Muscle layer of colon (tissue), 2 donors: ENCODE measurements at regions not wholly inside any gene's neighbourhood (a gene's known extent, or its start where the extent isn't known, plus 50 kb on each side); places are given as distances from the start of the nearest gene placed in this dataset.
A peak's percentile ranks its signal among the peaks of the same experiment; 100 is the strongest.

Experiments
- H3K27ac ChIP-seq: one replicate; pipeline ENCODE4 v1.7.0; 2013; ENCODE audit warnings: low read depth, mild to moderate bottlenecking, low read length, moderate library complexity
- H3K27me3 ChIP-seq, 2 donors: one replicate each; pipeline ENCODE4 v1.7.0; 2013; ENCODE audit warnings: low read length in 2 of 2, mild to moderate bottlenecking in 2 of 2; ENCODE audit not compliant: insufficient read depth in 2 of 2, control insufficient read depth in 1 of 2
- H3K36me3 ChIP-seq: one replicate; pipeline ENCODE4 v1.7.0; 2013; ENCODE audit warnings: mild to moderate bottlenecking, low read length; ENCODE audit not compliant: insufficient read depth
- H3K4me1 ChIP-seq: one replicate; pipeline ENCODE4 v1.7.0; 2013; ENCODE audit warnings: mild to moderate bottlenecking, low read length; ENCODE audit not compliant: insufficient read depth
- H3K4me3 ChIP-seq, 2 donors: one replicate each; pipeline ENCODE4 v1.7.0; 2013; ENCODE audit warnings: low read length in 2 of 2, low read depth in 1 of 2, mild to moderate bottlenecking in 1 of 2, moderate library complexity in 1 of 2
- H3K9ac ChIP-seq: one replicate; pipeline ENCODE4 v1.7.0; 2013; ENCODE audit warnings: low read length
- H3K9me3 ChIP-seq: one replicate; pipeline ENCODE4 v1.7.0; 2013; ENCODE audit warnings: mild to moderate bottlenecking, low read length
- donor health status: abdominal sarcoma.
- donor health status: Adenocarcinoma of cecum.

- H3K36me3 ChIP-seq, result no peaks in the 10 kb centered on the region
- H3K27me3 ChIP-seq, result no peaks in the 10 kb centered on the region
- H3K9me3 ChIP-seq, result no peaks in the 10 kb centered on the region
- H3K4me1 ChIP-seq, result no peaks in the 10 kb centered on the region
- no peak overlapping the region for H3K4me3 ChIP-seq
- H3K27ac ChIP-seq, result no peak overlapping the region
- no peak overlapping the region for H3K9ac ChIP-seq
Observed at GRCh38 chr6:97654674-97655073, 371.7 kb upstream of the MMS22L start.

GRCh38 chr6:97656236-97656635, 373.2 kb upstream of the MMS22L start:
- H3K27me3 ChIP-seq, result no peaks in the 10 kb centered on the region
- no peaks in the 10 kb centered on the region for H3K9me3 ChIP-seq
- H3K36me3 ChIP-seq, result no peaks in the 10 kb centered on the region
- H3K4me3 ChIP-seq, result no peak overlapping the region
- H3K27ac ChIP-seq, result no peak overlapping the region
- no peaks in the 10 kb centered on the region for H3K4me1 ChIP-seq
- no peak overlapping the region for H3K9ac ChIP-seq

DNA sequence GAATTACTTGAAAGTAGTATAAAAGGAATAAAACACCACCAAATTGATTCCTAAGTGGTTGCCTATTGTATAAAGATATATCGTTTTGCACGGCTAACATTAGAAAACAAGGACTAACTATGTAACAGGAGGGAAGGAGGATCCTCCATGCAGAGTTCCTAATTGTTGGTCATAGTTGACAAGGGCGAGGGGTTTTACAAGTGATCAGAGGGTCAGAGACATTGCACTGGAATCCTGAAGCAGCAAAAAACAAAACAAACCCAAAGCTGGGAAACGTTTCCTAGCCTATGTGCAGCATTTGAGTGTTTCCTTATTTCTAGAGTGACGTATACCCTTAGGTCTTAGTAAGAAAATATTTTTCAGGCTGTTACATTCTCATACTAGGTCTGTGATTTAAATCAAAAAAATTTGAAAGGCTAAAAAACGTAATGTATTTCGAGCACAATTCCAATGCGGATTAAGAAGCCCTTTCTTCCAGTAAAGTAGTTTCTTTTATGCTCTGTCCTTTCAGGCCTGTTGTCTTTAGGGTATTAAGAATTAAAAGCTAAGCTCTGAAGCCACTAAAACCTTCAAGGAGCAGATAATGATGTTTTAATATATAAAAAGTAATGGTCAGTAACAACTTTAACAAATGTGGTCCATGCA, 373.8 kb upstream of the MMS22L start:
- H3K9me3 ChIP-seq, result no peaks in the 10 kb centered on the region
- H3K4me3 ChIP-seq, result no peak overlapping the region
- H3K27ac ChIP-seq, result no peak overlapping the region
- no peaks in the 10 kb centered on the region for H3K36me3 ChIP-seq
- no peaks in the 10 kb centered on the region for H3K4me1 ChIP-seq
- H3K27me3 ChIP-seq, result no peaks in the 10 kb centered on the region
- no peak overlapping the region for H3K9ac ChIP-seq

DNA sequence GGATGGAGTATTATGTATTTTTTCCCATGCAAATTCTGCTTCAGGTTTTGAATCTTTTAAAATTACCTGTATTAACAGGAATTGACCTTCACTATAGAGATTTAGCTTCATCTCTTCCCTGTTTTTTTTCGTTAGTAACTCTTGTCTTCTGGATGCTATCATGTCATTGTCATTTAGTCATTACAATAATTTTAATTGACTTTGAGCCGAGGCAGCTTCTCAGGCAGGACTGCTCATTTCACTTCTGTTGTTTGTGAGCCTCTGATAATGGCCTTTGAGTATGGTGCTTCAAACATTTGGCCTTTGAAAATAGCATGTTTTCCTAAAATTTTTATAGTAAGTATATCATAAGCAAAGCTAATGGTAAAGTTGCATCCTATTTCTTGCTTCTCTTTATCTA, 375.1 kb upstream of the MMS22L start:
- Histone ChIP-seq H3K4me3 (no peak overlapping the region), H3K27ac (no peak overlapping the region), H3K4me1 (no peaks in the 10 kb centered on the region), H3K36me3 (no peaks in the 10 kb centered on the region), H3K9ac (no peak overlapping the region), H3K9me3 (no peaks in the 10 kb centered on the region), H3K27me3 (no peaks in the 10 kb centered on the region)

GRCh38 chr6:97663252-97663651, 380.2 kb upstream of the MMS22L start:
- no peak overlapping the region for H3K9ac ChIP-seq
- H3K4me1 ChIP-seq, result no peaks in the 10 kb centered on the region
- no peak overlapping the region for H3K4me3 ChIP-seq
- H3K9me3 ChIP-seq, result no peaks in the 10 kb centered on the region
- H3K36me3 ChIP-seq, result no peaks in the 10 kb centered on the region
- H3K27ac ChIP-seq, result no peak overlapping the region
- H3K27me3 ChIP-seq, result no peaks in the 10 kb centered on the region

DNA sequence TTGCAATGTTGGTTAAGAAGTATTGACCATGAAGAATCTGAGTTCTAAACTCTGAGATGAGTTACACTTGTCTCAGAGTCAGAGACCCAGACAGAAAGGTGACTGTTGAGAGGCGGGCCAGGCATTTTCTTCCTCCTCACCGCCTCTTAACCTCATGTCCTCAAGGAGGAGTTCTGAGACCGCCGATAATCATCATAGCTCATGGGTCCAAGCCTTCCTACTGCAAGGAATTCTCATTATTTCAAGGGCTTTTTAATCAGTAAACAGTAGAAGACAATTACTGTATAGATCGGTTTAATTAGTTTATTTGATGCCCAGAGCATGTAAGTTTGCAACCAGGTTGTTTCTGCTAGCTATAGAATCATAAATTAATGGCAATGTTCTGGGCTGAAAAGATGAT, 382.4 kb upstream of the MMS22L start:
- no peaks in the 10 kb centered on the region for H3K4me1 ChIP-seq
- no peak overlapping the region for H3K4me3 ChIP-seq
- H3K27ac ChIP-seq, result no peak overlapping the region
- H3K9me3 ChIP-seq, result no peaks in the 10 kb centered on the region
- H3K9ac ChIP-seq, result no peak overlapping the region
- H3K36me3 ChIP-seq, result no peaks in the 10 kb centered on the region
- no peaks in the 10 kb centered on the region for H3K27me3 ChIP-seq

- no peak overlapping the region for H3K4me3 ChIP-seq
Observed at GRCh38 chr6:97666889-97667288, 383.9 kb upstream of the MMS22L start.

DNA sequence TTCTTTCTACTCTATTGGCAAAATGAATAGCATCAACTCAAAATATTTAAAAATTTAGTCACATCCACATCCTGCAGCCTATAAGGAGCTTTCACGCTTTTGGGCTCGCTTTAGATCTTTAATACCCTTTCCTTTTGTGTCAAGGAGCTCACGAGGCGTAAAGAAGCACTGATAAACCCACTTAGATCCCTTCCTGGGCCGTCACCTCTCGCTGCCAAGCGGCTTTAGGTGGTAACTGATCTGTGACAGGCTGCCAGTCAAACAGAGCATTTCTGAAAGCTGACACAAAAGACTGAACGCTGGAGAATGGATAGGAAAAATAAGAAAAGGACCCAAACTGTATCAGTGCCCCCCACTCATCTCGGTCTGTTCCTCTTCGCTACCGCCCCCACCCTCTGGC, 385.7 kb upstream of the MMS22L start:
- H3K4me3 ChIP-seq, result no peak overlapping the region
- H3K9me3 ChIP-seq, result no peaks in the 10 kb centered on the region
- no peaks in the 10 kb centered on the region for H3K36me3 ChIP-seq
- no peak overlapping the region for H3K9ac ChIP-seq
- no peaks in the 10 kb centered on the region for H3K4me1 ChIP-seq
- H3K27me3 ChIP-seq, result no peaks in the 10 kb centered on the region
- no peak overlapping the region for H3K27ac ChIP-seq

More at GRCh38 chr6:97666889-97667288, 383.9 kb upstream of the MMS22L start:
- H3K27ac ChIP-seq, result no peak overlapping the region
- no peaks in the 10 kb centered on the region for H3K9me3 ChIP-seq
- no peaks in the 10 kb centered on the region for H3K27me3 ChIP-seq
- H3K9ac ChIP-seq, result no peak overlapping the region
- H3K4me1 ChIP-seq, result no peaks in the 10 kb centered on the region
- no peaks in the 10 kb centered on the region for H3K36me3 ChIP-seq

DNA sequence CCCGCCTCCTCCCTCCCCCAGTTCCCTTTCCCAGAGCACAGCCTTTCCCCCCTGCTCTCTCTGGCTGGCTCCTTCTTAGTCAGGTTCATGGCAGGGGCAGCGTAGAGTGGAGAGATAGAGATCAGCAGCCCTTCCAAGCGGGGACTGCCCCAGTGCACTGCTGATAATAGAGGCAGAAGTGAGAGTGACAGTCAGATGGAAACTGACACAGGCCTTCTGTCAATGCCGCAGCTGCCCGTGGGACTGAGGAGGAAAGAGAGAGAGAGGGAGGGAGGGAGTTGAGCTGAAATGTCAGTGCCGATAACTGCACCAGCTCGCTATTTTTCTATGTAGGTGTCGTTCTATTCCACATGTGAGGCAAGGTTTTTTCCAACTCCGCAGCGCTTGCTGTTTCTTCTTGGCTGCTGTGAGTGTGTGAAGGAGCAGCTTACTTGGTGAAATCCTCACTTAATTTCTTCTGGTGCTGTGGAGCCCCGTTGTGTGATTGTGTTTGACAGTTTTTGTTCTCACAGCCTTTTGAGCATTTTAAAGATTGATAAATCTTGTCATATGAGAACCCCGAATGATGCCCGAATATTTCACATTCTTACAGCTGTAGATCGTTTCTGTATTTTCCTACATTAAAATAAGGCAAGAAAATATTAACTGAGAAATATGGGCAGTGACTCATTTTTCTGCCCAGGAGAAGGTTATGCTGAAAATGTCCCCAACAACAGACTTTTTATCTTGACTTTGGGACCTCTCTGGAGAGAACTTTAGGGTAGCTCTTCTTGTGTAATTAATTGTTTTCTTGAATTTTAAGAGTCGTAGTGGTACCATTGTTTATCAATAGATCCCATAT, 386.4 kb upstream of the MMS22L start:
- H3K36me3 ChIP-seq, result no peaks in the 10 kb centered on the region
- no peak overlapping the region for H3K9ac ChIP-seq
- H3K4me3 ChIP-seq, result peak overlapping the region in 1 of 2 donors; percentile 39
- H3K4me1 ChIP-seq, result no peaks in the 10 kb centered on the region
- H3K27ac ChIP-seq, result no peak overlapping the region
- H3K27me3 ChIP-seq, result no peaks in the 10 kb centered on the region
- H3K9me3 ChIP-seq, result no peaks in the 10 kb centered on the region

DNA sequence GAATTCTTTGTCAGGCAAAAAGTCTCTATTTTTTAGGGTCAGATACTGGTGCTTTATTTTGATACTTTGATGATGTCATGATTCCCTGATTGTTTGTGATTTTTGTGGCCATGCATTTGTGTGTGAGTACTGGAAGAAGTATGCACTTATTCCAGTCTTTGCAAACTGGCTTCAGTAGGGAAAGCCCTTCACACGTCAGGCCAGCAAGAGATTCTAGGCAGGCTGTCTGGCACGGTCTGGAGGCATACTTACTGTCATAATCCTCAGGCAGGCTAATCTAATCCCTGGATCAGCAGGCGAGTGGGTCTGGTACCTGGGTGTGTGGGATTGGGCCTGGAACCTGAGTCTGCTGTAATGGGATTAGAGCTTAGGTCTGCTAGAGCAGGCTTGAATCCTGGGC, 391.8 kb upstream of the MMS22L start:
- Histone ChIP-seq H3K27me3 (no peaks in the 10 kb centered on the region), H3K4me1 (no peaks in the 10 kb centered on the region), H3K36me3 (no peaks in the 10 kb centered on the region), H3K4me3 (no peak overlapping the region), H3K9ac (no peak overlapping the region), H3K9me3 (no peaks in the 10 kb centered on the region), H3K27ac (no peak overlapping the region)

DNA sequence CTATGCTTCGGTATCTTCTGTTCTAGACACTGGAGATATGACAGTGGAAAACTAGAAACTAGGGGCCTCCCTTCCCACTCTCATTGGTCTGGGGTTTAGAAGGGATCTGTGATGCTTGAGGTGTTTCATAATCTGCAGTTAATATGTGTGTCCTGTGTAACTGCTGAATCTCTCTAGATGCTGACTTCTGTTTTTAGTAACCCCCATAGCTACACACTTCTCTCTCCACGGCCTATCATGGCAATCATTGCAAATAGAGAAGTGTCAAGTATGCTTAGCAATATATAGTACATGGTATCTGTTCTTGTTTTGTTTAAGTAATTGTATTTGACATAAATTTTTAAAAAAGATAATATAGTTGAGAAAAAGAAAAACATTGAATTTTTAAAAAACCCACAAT, 394.6 kb upstream of the MMS22L start:
- Histone ChIP-seq H3K36me3 (no peaks in the 10 kb centered on the region), H3K9ac (no peak overlapping the region), H3K4me3 (no peak overlapping the region), H3K4me1 (no peaks in the 10 kb centered on the region), H3K27me3 (no peaks in the 10 kb centered on the region), H3K27ac (no peak overlapping the region), H3K9me3 (no peaks in the 10 kb centered on the region)

- H3K4me3 ChIP-seq, result no peak overlapping the region
- H3K4me1 ChIP-seq, result no peaks in the 10 kb centered on the region
- no peaks in the 10 kb centered on the region for H3K27me3 ChIP-seq
- no peaks in the 10 kb centered on the region for H3K36me3 ChIP-seq
- H3K9me3 ChIP-seq, result no peaks in the 10 kb centered on the region
- no peak overlapping the region for H3K9ac ChIP-seq
- H3K27ac ChIP-seq, result no peak overlapping the region
Observed at GRCh38 chr6:97687916-97688315, 404.9 kb upstream of the MMS22L start.
